Inferior parietal cortex (tissue), 1 donor: ENCODE measurements at regions not wholly inside any gene's neighbourhood (a gene's known extent, or its start where the extent isn't known, plus 50 kb on each side); places are given as distances from the start of the nearest gene placed in this dataset.

Source experiments
- DNase-seq: peaks from one replicate; pipeline ENCODE4 v3.0.0-alpha.2; 2016; ENCODE audit errors: extremely low spot score

DNA sequence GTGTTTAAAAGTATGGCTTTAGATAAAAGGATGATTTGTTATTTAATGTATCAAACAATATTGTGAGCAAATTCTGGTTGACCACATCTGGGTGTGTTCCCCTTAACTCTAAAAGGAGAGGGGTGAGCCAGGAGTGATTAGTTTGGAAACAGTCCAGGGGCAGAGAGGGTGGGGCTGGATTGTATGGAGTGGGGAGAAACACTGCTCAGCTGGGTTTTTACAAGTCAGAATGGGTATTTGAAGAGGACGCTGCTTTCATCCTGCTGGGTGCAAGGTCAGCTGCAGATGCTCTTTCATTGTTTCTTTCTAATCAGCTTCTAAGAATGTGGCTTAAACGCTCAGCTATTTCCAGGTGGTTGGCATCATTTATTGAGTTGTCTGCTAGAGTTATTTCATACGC, 82.8 kb upstream of the LIMCH1 start:
- DNase-seq, result no peak

DNA sequence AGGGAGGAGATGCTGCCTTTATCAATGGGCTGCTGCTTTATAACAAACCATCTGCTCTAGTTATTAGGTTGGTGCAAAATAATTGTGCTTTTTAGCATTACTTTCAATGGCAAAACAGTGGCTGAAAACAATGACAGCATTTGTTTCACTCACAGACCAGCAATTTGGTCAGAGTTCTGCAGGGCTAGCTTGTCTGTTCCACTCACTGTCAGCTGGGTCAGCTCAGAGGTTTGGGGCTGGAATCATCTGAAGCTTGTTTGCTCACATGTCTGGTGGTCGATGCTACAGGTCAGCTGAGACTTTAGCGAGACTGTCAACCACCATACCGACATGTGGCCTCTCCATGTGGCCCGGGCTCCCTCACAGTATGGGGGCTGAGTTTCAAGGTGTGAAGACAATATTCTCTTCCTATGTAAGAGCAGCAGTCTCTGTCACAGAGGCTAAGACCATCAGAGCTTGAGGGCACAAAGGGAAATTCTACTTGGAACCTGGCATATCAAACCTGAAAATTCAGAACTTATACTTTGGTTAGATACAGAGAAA, 81.3 kb upstream of the LIMCH1 start:
- DNase-seq, result no peak

DNA sequence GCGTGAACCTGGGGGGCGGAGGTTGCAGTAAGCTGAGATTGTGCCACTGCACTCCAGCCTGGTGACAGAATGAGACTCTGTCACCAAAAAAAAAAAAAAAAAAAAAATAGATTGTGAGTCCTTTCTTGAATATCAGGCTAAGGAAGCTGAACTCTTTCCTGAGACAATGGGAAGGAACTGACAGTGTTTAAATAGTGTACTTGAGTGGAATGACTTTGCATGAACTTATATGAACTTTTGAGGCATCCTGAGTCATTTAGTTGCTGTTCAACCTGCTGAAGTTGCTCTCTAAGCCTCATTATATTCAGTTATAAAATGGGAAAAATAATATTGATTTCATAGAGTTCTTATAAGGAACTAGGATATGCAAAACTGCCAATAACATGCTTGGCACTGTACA, 79.3 kb upstream of the LIMCH1 start:
- DNase-seq, result no peak

DNA sequence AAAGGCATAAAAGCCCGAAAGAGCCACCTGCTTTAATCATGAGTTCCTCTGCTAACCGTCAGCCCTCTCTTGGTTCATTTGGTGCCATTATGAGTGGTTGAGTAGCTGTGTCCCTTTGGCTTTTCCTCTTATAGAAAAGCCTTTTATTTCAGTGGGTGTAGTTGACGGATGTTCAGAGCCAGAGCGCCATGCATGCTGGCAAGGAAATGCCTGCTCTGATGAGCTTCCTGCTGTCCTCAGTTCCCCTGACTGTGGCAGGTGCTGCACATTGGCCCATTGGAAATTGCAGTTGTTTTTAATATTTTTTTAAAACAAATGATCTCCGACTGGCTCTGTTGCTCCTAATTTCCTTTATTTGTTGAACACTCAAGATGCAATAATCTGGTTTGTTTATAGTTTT, 77.3 kb upstream of the LIMCH1 start:
- DNase-seq, result no peak

DNA sequence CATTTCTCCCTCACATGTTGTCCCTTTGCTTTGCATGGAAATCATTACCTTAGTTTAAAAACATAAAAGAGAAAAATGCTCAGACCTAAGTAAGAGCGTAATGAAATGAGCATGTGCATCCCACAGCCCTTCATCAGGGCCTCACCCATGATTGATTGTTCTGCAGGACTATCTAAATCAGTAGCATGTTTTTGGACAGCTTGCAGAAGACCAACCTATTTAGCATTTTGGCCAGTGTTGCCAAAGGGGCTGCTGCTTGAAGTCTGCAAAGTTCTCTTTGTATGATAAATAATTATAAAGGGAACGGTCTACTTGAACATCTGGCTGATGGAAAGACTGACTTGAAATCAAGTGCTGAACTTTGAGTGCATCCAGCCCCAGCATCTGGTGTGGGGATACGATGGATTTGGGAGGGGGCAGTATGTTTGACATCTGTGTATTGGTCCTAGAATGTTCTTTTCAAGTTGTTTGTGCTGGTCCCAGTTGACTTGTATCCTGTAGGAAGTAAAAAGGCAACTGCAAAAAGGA, 76.1 kb upstream of the LIMCH1 start:
- no peak for DNase-seq

DNA sequence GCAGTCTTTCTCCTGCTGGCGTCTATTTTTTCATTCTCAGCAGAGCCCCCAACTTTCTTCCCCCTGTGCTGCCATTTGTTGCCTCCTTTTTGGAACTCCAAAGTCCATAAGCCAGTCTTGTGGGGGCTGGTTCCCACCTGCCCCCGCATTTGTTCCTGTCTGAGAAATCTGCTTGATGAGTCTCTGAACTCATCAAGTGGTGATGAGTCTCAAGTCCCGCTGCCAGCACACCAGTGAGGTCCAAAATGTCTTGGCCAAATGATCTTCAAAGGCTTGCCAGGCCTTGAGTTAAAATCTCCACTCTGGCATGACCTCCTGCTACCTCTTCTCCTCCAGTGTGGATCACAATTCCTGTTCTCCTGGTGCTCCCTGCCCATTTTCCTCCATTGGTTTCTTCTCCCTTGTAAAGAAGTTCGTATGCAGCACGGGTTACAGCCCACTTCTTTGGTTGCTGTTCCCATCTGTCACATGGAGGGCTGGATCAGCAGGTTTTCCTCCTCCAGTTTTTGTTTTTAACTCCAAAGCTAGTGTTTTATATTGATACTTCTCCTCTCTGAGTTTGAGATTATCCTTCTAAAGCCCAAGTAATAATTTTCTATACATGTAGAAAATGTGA, 72.7 kb upstream of the LIMCH1 start:
- peak; percentile 65 for DNase-seq

DNA sequence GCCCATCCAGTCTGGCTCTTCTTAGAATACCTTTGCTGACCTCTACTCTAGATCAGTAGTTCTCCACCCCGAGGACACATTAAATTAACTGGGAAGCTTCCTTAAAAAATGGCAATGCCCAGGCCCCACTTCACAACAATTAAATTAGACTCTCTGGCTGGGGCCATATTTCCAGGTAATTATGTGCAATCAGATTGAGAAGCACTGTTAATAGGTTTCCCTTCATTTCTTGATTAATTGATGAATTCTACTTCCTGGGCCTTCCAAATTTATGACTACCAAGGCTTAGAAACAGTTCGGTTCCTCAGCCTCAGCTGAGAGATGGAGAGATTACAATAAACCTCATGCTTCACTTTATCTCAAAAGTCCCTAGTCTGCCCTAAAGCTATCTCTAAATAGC, 71.7 kb upstream of the LIMCH1 start:
- DNase-seq, result no peak

DNA sequence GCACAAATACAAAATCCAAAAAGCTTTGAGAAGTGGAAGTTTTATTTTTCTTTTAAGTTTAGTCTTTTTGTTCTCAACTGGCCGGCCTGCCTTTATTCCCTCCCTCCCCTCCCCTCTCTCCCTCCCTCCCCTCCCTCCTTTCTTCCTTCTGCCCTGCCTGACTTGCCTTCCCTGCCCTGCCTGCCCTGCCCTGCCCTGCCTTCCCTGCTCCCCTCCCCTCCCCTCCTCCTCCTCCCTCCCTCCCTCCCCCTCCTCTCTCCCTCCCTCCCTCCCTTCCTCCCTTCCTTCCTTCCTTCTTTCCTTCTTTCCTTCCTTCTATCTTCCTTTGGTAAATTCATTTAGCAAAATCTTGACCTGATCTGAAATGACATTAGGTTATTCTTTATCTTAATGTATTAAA, 69.8 kb upstream of the LIMCH1 start:
- DNase-seq, result no peak

DNA sequence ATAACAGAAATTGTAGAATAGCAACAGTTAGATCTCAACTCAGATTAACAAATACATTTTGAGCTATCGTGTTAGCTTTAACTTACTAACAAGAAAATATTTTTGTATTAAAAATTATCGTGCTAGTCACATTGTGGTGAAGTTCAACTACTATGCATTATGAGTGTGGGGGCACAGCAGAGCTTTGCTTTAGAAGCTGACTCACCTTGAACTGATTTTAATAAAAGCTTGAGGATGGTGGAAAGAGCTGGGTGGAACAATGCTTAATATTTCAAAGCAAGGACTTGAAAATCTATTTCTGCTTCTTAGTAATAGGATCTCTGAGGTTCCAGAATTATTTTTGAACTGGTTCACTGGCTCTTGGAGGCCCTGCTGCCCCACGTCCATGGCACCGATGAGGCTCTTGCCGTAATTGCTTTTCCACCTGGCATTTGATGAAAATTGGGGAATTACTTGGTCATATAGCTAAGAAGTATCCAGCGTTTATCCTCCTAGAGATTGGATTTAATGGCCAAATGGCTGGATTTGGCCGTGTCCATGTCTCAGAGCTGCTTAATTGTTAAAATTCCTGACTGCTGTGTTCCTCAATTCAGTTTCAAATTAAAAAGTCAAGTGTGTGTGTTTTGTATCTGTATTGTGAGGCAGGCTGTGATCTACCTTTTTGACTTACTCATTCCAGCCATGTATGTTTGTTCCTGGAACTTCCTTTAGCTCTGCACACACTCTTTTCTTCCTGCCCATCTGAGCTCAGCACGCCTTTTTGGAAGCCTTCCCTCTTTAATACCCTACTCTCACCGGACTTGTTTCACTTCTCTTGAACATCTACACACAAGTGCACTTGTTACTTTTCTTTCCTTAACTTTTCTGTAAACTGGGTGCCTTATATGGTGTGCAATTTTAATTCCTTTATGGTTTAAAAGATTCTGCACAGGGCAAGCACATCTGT, 66.6 kb upstream of the LIMCH1 start:
- DNase-seq, result no peak

DNA sequence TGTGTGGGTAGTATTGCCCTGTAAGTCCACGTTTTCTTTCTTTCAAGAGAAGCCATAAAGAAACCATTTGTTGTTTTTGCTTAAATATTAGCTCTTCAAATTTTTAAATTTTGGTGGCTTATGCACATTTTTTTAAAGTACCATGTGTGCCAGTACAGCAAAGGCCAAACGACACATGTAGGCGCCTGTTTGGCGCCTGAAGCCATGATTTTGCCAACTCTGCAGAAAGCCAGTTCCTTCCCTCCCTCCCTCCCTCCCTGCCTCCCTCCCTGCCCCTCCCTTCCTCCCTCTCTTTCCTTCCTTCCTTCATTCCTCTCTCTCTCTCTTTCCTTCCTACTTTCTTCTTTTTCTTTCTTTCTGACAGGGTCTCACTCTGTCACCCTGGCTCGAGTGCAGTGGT, 65.9 kb upstream of the LIMCH1 start:
- no peak for DNase-seq

DNA sequence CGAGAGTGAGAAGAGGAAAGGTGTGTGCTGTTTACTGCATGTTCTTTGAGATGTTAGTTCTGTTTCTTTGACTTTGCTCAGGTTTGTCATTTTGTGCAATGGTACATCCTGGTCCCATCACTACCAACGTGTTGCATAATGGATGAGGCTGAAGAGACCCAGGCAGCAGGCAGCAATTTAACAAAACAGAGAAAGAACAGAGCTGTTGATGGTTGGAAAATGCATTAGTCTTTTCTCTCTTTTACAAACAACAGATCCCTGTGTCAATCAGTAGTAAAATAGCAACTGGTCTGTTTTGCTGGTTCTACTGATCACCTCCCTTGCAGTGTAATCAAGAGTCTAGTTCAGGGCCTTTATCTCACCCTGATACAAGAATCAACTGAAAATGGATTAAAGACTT, 64.8 kb upstream of the LIMCH1 start:
- no peak for DNase-seq

DNA sequence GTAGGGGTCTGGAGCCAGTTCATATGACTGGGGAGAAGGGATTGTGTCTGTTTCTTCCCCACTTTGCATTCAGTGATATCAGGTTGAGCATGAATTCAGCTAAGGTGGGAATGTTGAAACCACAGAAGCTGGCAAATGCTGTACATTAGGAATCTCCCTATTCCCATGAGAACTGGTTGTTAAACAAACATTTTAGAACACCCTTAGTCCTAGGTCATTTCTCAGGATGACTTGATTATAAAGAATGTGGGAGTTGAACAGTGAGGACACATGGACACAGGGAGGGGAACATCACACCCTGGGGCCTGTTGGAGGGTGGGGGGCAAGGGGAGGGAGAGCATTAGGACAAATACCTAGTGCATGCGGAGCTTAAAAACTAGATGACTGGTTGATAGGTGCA, 62.6 kb upstream of the LIMCH1 start:
- no peak for DNase-seq

DNA sequence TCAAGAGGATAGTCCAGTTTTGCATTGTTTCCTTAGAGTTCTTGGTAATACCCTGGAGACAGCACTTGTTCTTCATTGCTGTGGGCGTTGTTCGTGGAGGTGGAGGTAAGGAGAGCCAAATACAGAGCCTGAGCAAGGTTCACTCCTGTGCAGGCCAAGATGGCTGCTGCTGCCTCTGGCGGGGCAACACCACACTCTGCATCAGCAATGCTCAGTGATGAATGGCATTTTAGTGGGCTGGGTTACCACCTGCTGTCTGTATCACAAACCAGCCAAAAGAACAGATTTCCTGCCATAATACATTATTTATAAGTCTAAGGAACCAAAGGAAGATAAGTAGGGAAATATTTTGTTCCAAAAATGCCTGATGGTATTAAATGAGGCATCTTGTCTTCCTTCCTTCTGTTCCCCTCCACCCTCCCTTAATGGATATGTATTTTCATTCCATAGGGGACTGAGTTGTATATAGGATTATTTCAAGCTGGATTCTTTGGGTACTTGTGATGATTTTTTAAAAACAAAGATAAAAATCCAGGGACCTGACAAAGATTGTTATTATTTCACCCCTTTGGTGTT, 61.6 kb upstream of the LIMCH1 start:
- DNase-seq, result no peak

DNA sequence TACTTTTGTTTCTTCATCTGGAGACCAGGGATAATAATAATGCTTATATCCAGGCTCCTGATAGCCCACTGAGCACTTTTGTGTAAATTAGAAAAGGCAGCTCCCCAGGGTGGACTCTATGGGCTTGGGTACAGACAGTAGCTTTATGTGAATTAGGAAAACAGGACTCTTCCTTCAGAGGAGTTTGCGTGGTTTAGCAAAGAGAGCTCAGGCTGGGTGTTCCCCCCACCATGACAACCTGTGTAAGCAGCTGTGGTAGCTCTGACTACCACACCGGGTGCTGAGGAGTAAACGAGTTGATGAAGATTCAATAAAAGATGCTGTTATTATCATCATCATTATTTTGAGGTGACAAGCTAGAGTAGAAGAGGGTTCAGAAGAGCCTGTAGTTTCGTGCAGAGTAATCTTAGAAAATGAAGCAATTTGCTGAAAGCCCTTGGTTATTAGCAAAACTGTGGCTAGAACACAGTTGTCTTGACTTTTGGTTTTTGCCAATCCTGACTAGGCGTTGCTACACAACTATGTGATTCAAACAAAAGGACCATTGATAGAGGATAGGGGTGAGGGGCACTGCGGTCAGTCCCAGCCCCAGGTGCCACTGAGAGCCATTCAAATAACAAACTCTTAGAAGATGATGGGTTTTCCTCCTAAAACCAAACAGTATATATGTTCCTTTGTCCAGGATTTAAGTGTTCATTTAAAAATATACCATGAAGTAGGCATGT, 60.6 kb upstream of the LIMCH1 start:
- DNase-seq, result no peak

DNA sequence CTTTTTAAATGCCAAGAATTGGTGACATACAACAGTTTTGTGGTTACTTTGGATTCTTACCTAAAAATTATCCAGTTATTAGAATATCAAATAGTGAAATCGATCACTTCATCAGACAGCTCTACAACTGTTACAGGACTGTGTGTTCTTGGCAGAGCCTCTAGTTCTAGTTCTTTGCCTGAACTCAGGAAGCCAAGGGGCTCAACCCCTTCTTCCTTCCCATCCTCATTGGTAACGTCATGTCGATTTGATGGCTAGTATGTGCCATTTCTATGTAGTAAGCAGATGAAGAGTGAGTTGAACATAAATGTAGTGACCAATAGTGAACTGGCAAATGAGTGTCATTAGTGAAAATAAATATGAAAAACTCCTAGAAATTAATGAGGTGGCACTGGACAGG, 59.4 kb upstream of the LIMCH1 start:
- DNase-seq, result no peak

DNA sequence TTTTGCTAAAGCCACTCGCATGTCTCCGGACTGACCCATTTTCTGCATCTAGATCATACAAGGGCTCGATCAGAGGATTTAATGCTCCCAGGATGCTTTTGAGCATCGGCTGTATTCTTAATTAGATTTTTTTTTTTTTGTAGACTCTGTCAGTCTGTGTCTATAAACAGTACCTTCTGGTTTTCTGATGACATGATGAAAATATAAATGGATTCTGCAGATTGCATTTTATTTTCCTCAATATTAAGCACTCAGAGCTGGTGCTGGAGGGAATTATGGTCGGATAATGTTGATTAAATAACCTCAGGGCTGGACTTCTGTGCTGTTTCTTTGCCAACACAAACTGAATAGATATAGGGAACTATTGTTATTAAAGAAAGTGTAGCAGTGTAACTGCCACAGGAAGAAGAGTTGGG, 57.1 kb upstream of the LIMCH1 start:
- DNase-seq, result no peak

DNA sequence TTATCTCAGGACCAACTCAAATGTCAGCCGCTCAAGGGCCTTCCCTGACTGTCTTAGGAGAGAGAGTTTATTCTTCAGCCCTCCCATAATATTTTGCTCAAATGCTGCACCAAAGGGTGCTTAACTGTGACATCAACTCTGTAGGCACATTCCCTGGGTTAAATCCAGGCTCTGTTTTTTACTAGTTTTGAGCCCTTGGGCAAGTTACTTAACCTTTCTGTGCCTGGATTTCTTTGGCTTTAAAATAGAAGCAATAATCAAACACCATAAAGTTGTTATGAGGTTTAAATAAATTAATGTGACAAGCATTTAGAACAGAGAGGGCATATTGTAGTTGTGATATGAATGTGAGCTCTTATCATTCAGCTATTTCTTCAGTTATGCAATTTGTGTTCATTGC, 54.2 kb upstream of the LIMCH1 start:
- DNase-seq, result no peak

DNA sequence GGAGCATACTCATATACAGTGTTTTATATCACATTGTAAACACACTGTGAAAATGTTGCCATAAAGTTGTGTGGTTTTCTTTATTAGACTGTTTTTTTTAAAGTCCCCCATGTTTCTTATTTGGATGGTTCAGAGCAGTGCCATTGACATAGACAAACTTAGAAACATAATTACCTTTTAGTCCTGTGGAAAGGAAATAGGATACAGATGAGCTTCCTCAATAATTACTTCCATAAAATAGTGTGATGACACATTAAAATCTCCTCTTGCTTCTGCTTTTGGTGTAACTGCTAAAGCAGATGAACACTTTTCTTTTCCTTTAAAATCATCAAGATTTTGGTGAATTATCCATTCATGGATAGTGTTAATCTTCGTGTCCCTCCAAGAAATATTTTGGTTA, 52.9 kb upstream of the LIMCH1 start:
- no peak for DNase-seq

DNA sequence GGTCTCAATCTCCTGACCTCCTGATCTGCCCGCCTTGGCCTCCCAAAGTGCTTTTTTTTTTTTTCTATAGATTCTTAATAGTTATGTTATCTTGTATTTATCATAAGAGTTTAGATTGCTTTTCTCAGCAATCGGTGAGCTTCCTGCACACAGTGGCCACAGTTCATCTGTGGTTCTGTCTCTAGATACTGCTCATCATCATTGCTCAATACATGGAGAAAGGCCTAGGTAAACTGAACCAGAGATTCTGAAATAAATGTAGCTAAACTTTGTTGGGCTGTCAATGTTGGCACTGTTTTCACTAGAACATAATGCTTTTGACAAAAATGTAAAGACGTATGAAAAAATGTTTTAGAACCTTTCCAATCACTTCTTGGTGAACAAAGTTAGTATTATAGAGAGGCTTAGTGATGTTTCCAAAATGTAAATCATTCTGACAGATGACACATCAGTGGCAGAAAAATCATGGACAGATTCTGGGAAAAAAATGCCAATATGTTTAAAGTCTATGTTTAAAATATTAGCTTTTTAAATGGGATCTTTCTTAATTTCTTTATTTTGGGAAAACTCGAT, 50.0 kb upstream of the LIMCH1 start:
- DNase-seq, result no peak
